B cell (primary cell): ENCODE measurements at regions not wholly inside any gene's neighbourhood (a gene's known extent, or its start where the extent isn't known, plus 50 kb on each side); places are given as distances from the start of the nearest gene placed in this dataset.

Source experiments
- ATAC-seq: fragments of 200-7000 bp; cut with Tn5 transposase; one replicate; pipeline ENCODE4 v1.10.0; 2021; ENCODE audit warnings: low read depth, mild to moderate bottlenecking, moderate number of reproducible peaks, moderate library complexity
- CTCF ChIA-PET: fragments of 350-600 bp; sonication (Branson Sonifier 250); formaldehyde crosslinking; loops from one replicate; lab custom pipeline; 2021; ENCODE audit warnings: antibody characterized with exemption, inconsistent platforms; lab: Charles Lee
- POLR2A ChIA-PET: fragments of 350-600 bp; sonication (Branson Sonifier 250); formaldehyde crosslinking; loops from one replicate; lab custom pipeline; 2021; ENCODE audit warnings: antibody characterized with exemption; lab: Charles Lee
- DNase-seq: peaks from one replicate; pipeline ENCODE4 v3.0.0; 2013
- H2AFZ ChIP-seq: 2 replicates; pipeline ENCODE4 v1.6.1; 2012; ENCODE audit warnings: mild to moderate bottlenecking, low read depth, low read length; ENCODE audit not compliant: insufficient read depth, poor library complexity, severe bottlenecking
- H3K27ac ChIP-seq, 2 donors: 1 replicate in 1 of 2; 2 replicates in 1 of 2; pipeline ENCODE4 v1.5.1; 2012 to 2013; ENCODE audit warnings: low read length in 2 of 2, mild to moderate bottlenecking in 2 of 2, moderate library complexity in 1 of 2
- H3K27me3 ChIP-seq, 4 experiments: fragments of 200-600 bp in 1 of 4; sonication (generic) in 1 of 4; replicated peaks in 1 of 4; 1 replicate in 2 of 4; 2 replicates in 2 of 4; pipeline versions ENCODE4 v1.6.1 to v1.7.0; 2013 to 2016; ENCODE audit warnings: low read length in 3 of 4, mild to moderate bottlenecking in 2 of 4, mixed read lengths in 1 of 4, moderate library complexity in 1 of 4; ENCODE audit not compliant: insufficient read depth in 4 of 4, control insufficient read depth in 3 of 4; ENCODE audit errors: control extremely low read depth in 1 of 4
- H3K36me3 ChIP-seq, 2 experiments: replicated peaks in 1 of 2; 1 replicate in 1 of 2; 2 replicates in 1 of 2; pipeline versions ENCODE4 v1.6.1 to v1.7.1; 2013; ENCODE audit warnings: low read length in 1 of 2; ENCODE audit not compliant: insufficient read depth in 2 of 2, control insufficient read depth in 1 of 2; ENCODE audit errors: control extremely low read depth in 1 of 2, extremely low read depth in 1 of 2
- H3K4me1 ChIP-seq, 2 donors: fragments of 200-600 bp in 1 of 2; sonication (generic) in 1 of 2; 1 replicate in 1 of 2; 2 replicates in 1 of 2; pipeline versions ENCODE4 v1.5.1 to v1.6.1; 2013 to 2017; ENCODE audit warnings: low read length in 2 of 2; ENCODE audit not compliant: control insufficient read depth in 2 of 2, insufficient read depth in 2 of 2
- H3K4me2 ChIP-seq: replicated peaks from 2 replicates; pipeline ENCODE3; 2012; ENCODE audit warnings: mild to moderate bottlenecking, low read depth, low read length; ENCODE audit not compliant: poor library complexity, severe bottlenecking
- H3K4me3 ChIP-seq, 5 experiments: fragments of 200-600 bp in 1 of 5; sonication (generic) in 1 of 5; 1 replicate in 3 of 5; 2 replicates in 2 of 5; pipeline versions ENCODE4 v1.5.1 to v1.7.0; 2011 to 2016; ENCODE audit warnings: low read length in 4 of 5, mild to moderate bottlenecking in 4 of 5, low read depth in 2 of 5, control low read depth in 1 of 5, moderate library complexity in 1 of 5; ENCODE audit not compliant: insufficient read depth in 1 of 5; ENCODE audit errors: control extremely low read depth in 1 of 5, extremely low read depth in 1 of 5
- H3K79me2 ChIP-seq: fragments of 200-600 bp; sonication (generic); one replicate; pipeline ENCODE4 v1.6.0; 2016; ENCODE audit warnings: low read length; ENCODE audit not compliant: control insufficient read depth, insufficient read depth
- H3K9ac ChIP-seq: fragments of 200-600 bp; sonication (generic); 2 replicates; pipeline ENCODE4 v1.6.1; 2017; ENCODE audit warnings: mild to moderate bottlenecking, low read length, moderate library complexity
- H3K9me3 ChIP-seq, 3 donors: one replicate each; pipeline versions ENCODE4 v1.6.1 to v1.7.1; 2013; ENCODE audit warnings: low read length in 2 of 3; ENCODE audit not compliant: control insufficient read depth in 2 of 3, insufficient read depth in 1 of 3; ENCODE audit errors: control extremely low read depth in 1 of 3
- H4K20me1 ChIP-seq: 2 replicates; pipeline ENCODE4 v1.6.0; 2012; ENCODE audit warnings: mild to moderate bottlenecking, low read length; ENCODE audit not compliant: insufficient read depth, control insufficient read depth, poor library complexity, severe bottlenecking
- H3K27ac Mint-ChIP-seq: one replicate; pipeline ENCODE4 v1.8.0; 2021; ENCODE audit warnings: mixed read lengths
- H3K27me3 Mint-ChIP-seq: one replicate; pipeline ENCODE4 v1.8.0; 2021; ENCODE audit warnings: mixed read lengths
- H3K4me1 Mint-ChIP-seq: one replicate; pipeline ENCODE4 v1.8.0; 2021; ENCODE audit warnings: mixed read lengths
- H3K4me3 Mint-ChIP-seq: one replicate; pipeline ENCODE4 v1.8.0; 2021; ENCODE audit warnings: mixed read lengths
- H3K9me3 Mint-ChIP-seq: one replicate; pipeline ENCODE4 v1.8.0; 2022; ENCODE audit warnings: mixed read lengths; ENCODE audit not compliant: insufficient read depth
- CTCF ChIP-seq: fragments of 200-600 bp; IDR thresholded peaks from one replicate; pipeline ENCODE4 v1.8.0; 2022; ENCODE audit warnings: antibody characterized with exemption, mild to moderate bottlenecking
- EZH2 ChIP-seq: IDR thresholded peaks from 2 replicates; pipeline ENCODE4 v1.6.1; 2012; ENCODE audit warnings: borderline replicate concordance, low read depth, mild to moderate bottlenecking, moderate library complexity, low read length; ENCODE audit not compliant: insufficient read depth, poor library complexity, severe bottlenecking
- WGBS: methylation state at CpG from one replicate; pipeline ENCODE4 v1.1.5; 2013; ENCODE audit warnings: missing lambda C conversion rate; ENCODE audit not compliant: insufficient coverage; 5-methylcytosine and 5-hydroxymethylcytosine counted together
- intact Hi-C: fragments of 100-400 bp; cut with micrococcal nuclease; formaldehyde crosslinking; loops from one replicate; pipeline ENCODE4 v1.10.0; 2022

GRCh38 chrX:38927592-38927991 lies 126.3 kb downstream of the MID1IP1 start:
- no peak overlapping the region for H3K27ac ChIP-seq
- no peak overlapping the region for H3K4me3 ChIP-seq
- no peak overlapping the region for H2AFZ ChIP-seq
- ATAC-seq, result no peak
- H3K27me3 ChIP-seq, result no peaks in the 10 kb centered on the region
- H3K4me1 ChIP-seq, result no peaks in the 10 kb centered on the region
- TF ChIP-seq CTCF, result no peak
- TF ChIP-seq EZH2, result no peak
- Mint-ChIP-seq H3K4me3 (no peak overlapping the region), H3K4me1 (no peaks in the 10 kb centered on the region), H3K27ac (no peak overlapping the region), H3K27me3 (no peaks in the 10 kb centered on the region), H3K9me3 (no peaks in the 10 kb centered on the region)
- DNase-seq, result no peak
- H3K79me2 ChIP-seq, result no peaks in the 10 kb centered on the region
- H3K9ac ChIP-seq, result no peak overlapping the region
- CTCF ChIA-PET, result no interaction called here
- H3K9me3 ChIP-seq, result no peaks in the 10 kb centered on the region
- POLR2A ChIA-PET, result no interaction called here
- H3K36me3 ChIP-seq, result no peaks in the 10 kb centered on the region
- H4K20me1 ChIP-seq, result no peaks in the 10 kb centered on the region
- no CpG with 5 or more reads among the region's 3 CpGs for WGBS
- intact Hi-C loops, result no loop called here
- H3K4me2 ChIP-seq, result no peak overlapping the region

- Histone ChIP-seq H3K4me3 (no peak overlapping the region), H3K36me3 (no peaks in the 10 kb centered on the region), H3K79me2 (no peaks in the 10 kb centered on the region), H3K9me3 (no peaks in the 10 kb centered on the region), H3K9ac (no peak overlapping the region), H4K20me1 (no peaks in the 10 kb centered on the region), H3K4me2 (no peak overlapping the region), H2AFZ (no peak overlapping the region), H3K4me1 (no peaks in the 10 kb centered on the region), H3K27ac (no peak overlapping the region), H3K27me3 (no peaks in the 10 kb centered on the region)
- Mint-ChIP-seq H3K9me3 (no peaks in the 10 kb centered on the region), H3K27me3 (no peaks in the 10 kb centered on the region), H3K4me3 (no peak overlapping the region), H3K27ac (no peak overlapping the region), H3K4me1 (no peaks in the 10 kb centered on the region)
- ChIA-PET CTCF (no interaction called here), POLR2A (no interaction called here)
- no peak for TF ChIP-seq CTCF
- no peak for TF ChIP-seq EZH2
- intact Hi-C loops, result no loop called here
- ATAC-seq, result no peak
- DNase-seq, result no peak
- WGBS, result 100% methylated on average over 1 of the region's 2 CpGs
Measured at GRCh38 chrX:38929966-38930421, 128.7 kb downstream of the MID1IP1 start.
